ENCODE measurements at regions not wholly inside any gene's neighbourhood (a gene's known extent, or its start where the extent isn't known, plus 50 kb on each side); places are given as distances from the start of the nearest gene placed in this dataset.

DNA sequence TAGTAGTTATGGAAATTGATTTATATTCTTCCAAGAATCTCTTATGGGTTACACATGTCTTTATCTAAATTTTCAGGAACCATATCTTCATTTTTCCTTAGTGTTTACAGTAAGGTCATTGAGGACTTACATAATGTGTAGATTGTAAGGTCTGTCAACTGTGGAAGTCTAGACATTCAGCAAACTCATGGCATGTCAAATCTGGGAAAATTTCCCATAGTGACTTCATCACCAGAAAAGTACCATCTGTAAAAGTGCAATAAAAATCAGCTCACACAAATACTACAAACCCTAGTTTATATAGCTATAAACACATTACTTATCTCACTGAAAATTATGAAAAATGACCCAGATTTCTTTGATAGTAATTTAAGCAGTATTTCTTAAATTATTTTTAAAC is 419.4 kb downstream of the MTRR start:
- TF ChIP-seq, protein P1, sequence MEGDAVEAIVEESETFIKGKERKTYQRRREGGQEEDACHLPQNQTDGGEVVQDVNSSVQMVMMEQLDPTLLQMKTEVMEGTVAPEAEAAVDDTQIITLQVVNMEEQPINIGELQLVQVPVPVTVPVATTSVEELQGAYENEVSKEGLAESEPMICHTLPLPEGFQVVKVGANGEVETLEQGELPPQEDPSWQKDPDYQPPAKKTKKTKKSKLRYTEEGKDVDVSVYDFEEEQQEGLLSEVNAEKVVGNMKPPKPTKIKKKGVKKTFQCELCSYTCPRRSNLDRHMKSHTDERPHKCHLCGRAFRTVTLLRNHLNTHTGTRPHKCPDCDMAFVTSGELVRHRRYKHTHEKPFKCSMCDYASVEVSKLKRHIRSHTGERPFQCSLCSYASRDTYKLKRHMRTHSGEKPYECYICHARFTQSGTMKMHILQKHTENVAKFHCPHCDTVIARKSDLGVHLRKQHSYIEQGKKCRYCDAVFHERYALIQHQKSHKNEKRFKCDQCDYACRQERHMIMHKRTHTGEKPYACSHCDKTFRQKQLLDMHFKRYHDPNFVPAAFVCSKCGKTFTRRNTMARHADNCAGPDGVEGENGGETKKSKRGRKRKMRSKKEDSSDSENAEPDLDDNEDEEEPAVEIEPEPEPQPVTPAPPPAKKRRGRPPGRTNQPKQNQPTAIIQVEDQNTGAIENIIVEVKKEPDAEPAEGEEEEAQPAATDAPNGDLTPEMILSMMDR (IDR thresholded peaks at IDR 0.05; ENCODE audit: low read length), result no peak
- TF ChIP-seq EZH2 (IDR thresholded peaks at IDR 0.05; ENCODE audit: borderline replicate concordance, low read length), result no peak

Measured in OCI-LY1 (cell line).